Amygdala (tissue), 56 donors: ENCODE measurements at regions not wholly inside any gene's neighbourhood (a gene's known extent, or its start where the extent isn't known, plus 50 kb on each side); places are given as distances from the start of the nearest gene placed in this dataset.
"Not testable (repeated sequence)": the region's sequence is repeated elsewhere in the genome, so short reads cannot be mapped to it uniquely, and the experiment has no call there.

Experiments used
- DNase-seq, 56 donors: peaks; one replicate each; lab custom pipeline; 2025; lab: John Stamatoyannopoulos, UW

GRCh38 chr7:91446819-91447218 is 182.6 kb downstream of the FZD1 start:
- DNase-seq: no peak

DNA sequence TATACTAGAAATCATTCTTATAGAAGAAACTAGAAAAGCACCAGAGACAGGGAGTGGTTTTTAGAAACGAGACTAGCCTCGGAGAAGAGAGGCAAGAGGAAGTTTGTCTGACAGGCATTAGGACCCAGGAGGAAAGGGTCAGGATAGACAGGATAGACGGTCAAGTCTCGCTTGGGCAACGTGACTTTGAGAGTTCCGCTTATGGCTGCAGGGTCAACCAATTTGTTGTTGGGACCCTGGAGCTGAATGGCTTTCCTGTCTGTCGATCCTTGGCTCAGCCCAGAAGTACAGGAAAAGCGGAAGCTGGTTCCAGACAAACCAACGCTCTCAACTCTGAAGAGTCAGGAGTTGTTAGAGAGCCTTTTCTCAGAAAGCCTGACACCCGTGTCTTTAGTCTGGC is 191.2 kb downstream of the FZD1 start:
- DNase-seq: no peak

DNA sequence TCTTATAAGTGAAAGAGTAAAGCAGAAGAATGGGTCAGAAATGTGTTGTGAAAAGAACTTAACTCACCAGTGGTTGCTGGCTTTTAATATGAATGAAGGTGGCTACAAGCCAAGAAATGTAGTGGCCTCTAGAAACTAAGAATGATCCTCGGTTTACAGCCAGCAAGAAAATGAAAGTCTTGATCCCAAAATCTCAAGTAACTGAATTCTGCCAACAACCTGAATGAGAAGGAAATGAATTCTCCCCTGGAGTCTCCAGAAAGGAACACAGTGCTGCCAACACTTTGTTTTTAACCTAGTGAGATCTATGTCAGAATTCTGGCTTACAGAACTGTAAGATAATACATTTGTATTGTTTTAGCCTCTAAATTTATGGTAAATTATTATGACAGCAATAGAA is 193.0 kb downstream of the FZD1 start:
- no peak for DNase-seq

DNA sequence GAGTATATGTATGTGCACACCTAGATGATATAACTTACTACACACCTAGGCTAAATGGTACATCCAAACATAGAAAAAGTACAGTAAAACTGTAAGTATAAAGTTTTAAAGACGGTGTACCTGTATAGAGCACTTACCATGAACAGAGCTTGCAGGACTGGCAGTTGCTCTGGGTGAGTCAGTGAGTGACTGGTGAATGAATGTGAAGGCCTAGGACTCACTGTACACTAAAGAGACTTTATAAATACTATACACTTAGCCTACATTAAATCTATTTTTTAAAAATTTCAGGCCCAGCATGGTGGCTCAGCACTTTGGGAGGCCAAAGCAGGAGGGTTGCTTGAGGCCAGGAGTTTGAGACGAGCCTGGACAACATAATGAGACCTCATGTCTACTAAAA is 195.3 kb downstream of the FZD1 start:
- no peak for DNase-seq

GRCh38 chr7:91462316-91462715 is 198.1 kb downstream of the FZD1 start:
- DNase-seq: no peak

DNA sequence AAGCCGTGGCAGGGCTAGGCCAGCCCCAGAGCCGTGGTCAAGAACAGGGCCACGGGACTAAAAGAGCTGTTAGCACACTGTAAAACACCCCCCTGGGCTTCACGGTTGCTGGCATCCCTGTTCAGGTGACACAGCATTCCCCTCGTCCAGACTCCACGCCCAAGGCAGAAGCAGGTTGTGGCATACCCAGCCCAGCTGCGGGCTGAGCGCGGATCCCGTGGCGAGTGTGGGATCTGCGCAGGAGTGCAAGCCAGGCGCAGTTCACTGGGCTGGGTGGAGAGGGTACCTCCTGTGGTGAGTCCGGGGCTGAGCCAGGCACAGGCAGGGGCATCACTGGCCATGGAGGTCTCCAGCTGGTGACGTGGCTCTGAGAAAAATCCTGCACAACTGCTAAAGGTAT is 199.1 kb downstream of the FZD1 start:
- DNase-seq: no peak

GRCh38 chr7:91465595-91466061 is 201.4 kb downstream of the FZD1 start:
- no peak for DNase-seq

DNA sequence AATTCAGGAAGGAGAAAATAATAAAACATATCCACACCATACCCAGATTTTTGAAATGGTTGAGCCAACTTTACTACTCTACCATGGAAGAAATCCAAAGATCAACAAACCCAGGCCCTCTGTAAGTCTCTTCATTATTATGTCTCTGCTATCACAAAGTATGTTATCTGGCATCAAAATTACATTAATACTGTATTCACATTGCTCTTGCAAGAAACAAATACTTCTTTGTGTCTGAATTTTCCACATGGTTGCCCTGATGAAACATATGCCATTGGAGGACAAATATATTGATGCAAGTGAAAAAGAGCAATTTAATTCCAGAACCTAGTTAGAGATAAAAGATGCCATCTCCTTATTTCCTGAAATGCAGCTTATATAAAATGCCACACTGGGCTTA is 204.0 kb downstream of the FZD1 start:
- DNase-seq: no peak

GRCh38 chr7:91473619-91474018 is 209.4 kb downstream of the FZD1 start:
- DNase-seq: no peak

- no peak for DNase-seq
These were observed 209.8 kb downstream of the FZD1 start for GRCh38 chr7:91474074-91474473.

GRCh38 chr7:91480470-91480869 is 216.2 kb downstream of the FZD1 start:
- not testable (repeated sequence) for DNase-seq

GRCh38 chr7:91491868-91492267 is 227.6 kb downstream of the FZD1 start:
- DNase-seq: no peak

- DNase-seq: no peak
These were observed 228.1 kb downstream of the FZD1 start for GRCh38 chr7:91492317-91492716.

GRCh38 chr7:91492773-91493172 is 228.5 kb downstream of the FZD1 start:
- DNase-seq: no peak

DNA sequence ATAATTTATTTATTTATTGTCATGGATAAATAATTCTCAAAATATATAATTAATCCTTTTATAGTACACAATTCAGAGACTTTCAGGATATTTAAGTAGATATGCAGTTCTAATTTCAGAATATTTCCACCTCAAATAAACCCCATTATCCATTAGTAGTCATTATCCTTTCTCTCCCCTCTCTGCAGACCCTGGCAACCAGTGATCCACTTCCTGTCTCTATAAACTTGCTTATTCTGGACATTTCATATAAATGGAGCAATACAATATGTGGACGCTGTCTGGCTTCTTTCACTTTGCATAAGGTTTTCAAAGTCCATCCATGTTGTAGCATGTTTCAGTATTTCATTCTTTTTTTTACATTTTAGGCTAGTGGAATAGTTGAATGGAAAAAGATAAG is 230.2 kb downstream of the FZD1 start:
- no peak for DNase-seq

- DNase-seq: no peak
These were observed 232.1 kb downstream of the FZD1 start for GRCh38 chr7:91496251-91496820.

DNA sequence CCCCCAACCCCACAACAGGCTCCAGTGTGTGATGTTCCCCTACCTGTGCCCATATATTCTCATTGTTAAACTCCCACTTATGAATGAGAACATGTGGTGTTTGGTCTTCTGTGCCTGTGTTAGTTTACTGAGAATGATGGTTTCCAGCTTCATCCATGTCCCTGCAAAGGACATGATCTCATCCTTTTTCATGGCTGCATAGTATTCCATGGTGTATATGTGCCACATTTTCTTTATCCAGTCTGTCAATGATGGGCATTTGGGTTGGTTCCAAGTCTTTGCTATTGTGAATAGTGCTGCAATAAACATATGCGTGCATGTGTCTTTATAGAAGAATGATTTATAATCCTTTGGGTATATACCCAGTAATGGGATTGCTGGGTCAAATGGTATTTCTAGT is 233.0 kb downstream of the FZD1 start:
- not testable (repeated sequence) for DNase-seq

GRCh38 chr7:91503934-91504555 is 239.8 kb downstream of the FZD1 start:
- DNase-seq: no peak

DNA sequence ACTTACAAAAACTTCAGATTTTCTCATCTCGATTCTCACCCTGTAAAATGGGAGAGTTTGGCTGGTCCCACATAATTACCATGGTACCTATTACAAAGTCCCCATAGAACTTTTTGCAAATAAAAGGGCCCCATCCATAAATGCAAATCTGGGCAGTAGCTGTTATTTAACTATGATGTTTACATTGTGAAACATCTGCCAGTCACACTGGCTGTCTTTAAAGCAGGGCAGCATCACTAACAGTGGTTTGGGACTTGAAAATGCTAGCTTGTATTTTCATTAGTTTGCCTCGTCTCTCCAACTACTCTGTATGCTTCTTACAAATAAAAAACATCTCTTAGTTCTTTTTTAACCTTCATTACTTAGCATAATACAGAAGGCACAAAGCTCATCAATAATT is 240.7 kb downstream of the FZD1 start:
- DNase-seq: no peak

DNA sequence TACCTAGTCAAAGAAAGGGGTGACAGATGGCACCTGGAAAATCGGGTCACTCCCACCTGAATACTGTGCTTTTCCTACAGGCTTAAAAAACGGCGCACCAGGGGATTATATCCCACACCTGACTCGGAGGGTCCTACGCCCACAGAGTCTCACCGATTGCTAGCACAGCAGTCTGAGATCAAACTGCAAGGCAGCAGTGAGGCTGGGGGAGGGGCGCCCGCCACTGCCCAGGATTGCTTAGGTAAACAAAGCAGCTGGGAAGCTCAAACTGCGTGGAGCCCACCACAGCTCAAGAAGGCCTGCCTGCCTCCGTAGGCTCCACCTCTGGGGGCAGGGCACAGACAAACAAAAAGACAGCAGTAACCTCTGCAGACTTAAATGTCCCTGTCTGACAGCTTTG is 242.7 kb downstream of the FZD1 start:
- DNase-seq: not testable (repeated sequence)

DNA sequence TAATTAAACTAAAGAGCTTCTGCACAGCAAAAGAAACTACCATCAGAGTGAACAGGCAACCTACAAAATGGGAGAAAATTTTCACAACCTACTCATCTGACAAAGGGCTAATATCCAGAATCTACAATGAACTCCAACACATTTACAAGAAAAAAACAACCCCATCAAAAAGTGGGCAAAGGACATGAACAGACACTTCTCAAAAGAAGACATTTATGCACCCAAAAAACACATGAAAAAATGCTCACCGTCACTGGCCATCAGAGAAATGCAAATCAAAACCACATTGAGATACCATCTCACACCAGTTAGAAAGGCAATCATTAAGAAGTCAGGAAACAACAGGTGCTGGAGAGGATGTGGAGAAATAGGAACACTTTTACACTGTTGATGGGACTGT is 247.6 kb downstream of the FZD1 start:
- not testable (repeated sequence) for DNase-seq

- no peak for DNase-seq
These were observed 248.7 kb downstream of the FZD1 start for GRCh38 chr7:91512958-91513357.

DNA sequence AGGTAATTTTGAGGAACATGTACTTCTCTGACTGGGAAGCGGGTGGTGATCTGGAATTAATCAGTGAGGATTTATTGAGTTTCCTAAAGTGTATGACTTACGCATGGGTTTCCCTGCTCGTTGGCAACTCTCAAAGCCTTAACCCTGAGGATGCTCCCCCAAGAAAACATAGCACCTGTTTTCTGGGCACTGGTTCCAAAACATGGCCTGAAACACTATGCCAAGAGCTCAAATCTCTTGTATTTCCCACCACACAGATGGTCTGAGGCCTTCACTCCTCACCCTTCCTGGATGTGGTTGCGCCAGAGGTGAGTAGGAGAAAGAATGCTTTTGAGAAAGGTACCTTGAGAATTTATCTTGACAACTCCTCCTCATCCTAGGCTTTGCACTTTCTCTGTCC is 250.4 kb downstream of the FZD1 start:
- no peak for DNase-seq
